Upper lobe of left lung (tissue), 4 donors: ENCODE measurements at regions not wholly inside any gene's neighbourhood (a gene's known extent, or its start where the extent isn't known, plus 50 kb on each side); places are given as distances from the start of the nearest gene placed in this dataset.

Source experiments
- CTCF ChIP-seq, 6 experiments: fragments of 450-650 bp in 4 of 6; fragments of 200-600 bp in 2 of 6; sonication (generic) in 2 of 6; IDR thresholded peaks; one replicate each; pipeline ENCODE4 v1.5.1; 2016 to 2019; ENCODE audit warnings: antibody characterized with exemption in 6 of 6
- POLR2A ChIP-seq, 4 donors: fragments of 450-650 bp; IDR thresholded peaks; one replicate each; pipeline ENCODE4 v1.5.1; 2016 to 2017; ENCODE audit warnings: antibody characterized with exemption in 4 of 4, mild to moderate bottlenecking in 2 of 4

- TF ChIP-seq CTCF (IDR thresholded peaks at IDR 0.05) (no peak), POLR2A (IDR thresholded peaks at IDR 0.05) (no peak)
Observed at GRCh38 chr3:40876009-40876408, 323.3 kb upstream of the CTNNB1 start.
